Central memory CD8-positive, alpha-beta T cell (primary cell): ENCODE measurements at regions not wholly inside any gene's neighbourhood (a gene's known extent, or its start where the extent isn't known, plus 50 kb on each side); places are given as distances from the start of the nearest gene placed in this dataset.

Source experiments
- ATAC-seq: fragments of 150-1000 bp; cut with Tn5 transposase; replicated peaks from 2 replicates; pipeline ENCODE4 v1.10.0; 2022; ENCODE audit warnings: mild to moderate bottlenecking, moderate FRiP score, moderate number of reproducible peaks; ENCODE audit not compliant: poor library complexity, severe bottlenecking; ENCODE audit errors: extremely low read depth
- DNase-seq, 2 donors: peaks; one replicate each; pipeline ENCODE4 v3.0.0; 2021; ENCODE audit warnings: low spot score in 2 of 2
- H3K27ac Mint-ChIP-seq: one replicate; pipeline ENCODE4 v1.8.0; 2022; ENCODE audit warnings: low read depth, mild to moderate bottlenecking, moderate library complexity, mixed read lengths
- H3K27me3 Mint-ChIP-seq: one replicate; pipeline ENCODE4 v1.8.0; 2022; ENCODE audit warnings: mixed read lengths
- H3K36me3 Mint-ChIP-seq: one replicate; pipeline ENCODE4 v1.8.0; 2022; ENCODE audit warnings: mild to moderate bottlenecking, moderate library complexity, mixed read lengths; ENCODE audit not compliant: insufficient read depth
- H3K4me1 Mint-ChIP-seq: one replicate; pipeline ENCODE4 v1.8.0; 2022; ENCODE audit warnings: mixed read lengths
- H3K4me3 Mint-ChIP-seq: one replicate; pipeline ENCODE4 v1.8.0; 2022; ENCODE audit warnings: mild to moderate bottlenecking, moderate library complexity, mixed read lengths
- H3K9me3 Mint-ChIP-seq: one replicate; pipeline ENCODE4 v1.8.0; 2022; ENCODE audit warnings: mixed read lengths

DNA sequence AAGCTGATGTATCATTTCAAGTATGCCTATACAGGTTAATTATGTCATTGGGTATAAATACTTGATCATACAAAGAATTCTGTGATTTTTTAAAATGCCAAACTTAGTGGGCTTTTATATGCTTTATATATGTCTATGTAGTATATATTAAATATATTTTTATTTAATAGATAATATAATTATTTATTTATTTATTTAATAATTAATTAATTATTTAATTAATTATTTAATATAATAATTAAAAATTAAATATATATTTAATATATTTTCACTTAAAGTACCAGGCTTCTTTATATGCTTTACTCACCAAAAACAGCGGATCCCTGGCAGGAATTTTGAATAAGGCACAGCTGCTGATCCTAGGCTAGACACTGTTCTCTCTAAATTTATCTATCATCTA, 687.0 kb downstream of the VGLL3 start:
- no peak for ATAC-seq
- H3K36me3 Mint-ChIP-seq, result no peaks in the 10 kb centered on the region
- no peak for DNase-seq
- peaks cover 18% of the 10 kb centered on the region for H3K9me3 Mint-ChIP-seq
- no peak overlapping the region for H3K27ac Mint-ChIP-seq
- H3K4me1 Mint-ChIP-seq, result no peaks in the 10 kb centered on the region
- no peak overlapping the region for H3K4me3 Mint-ChIP-seq
- no peaks in the 10 kb centered on the region for H3K27me3 Mint-ChIP-seq

GRCh38 chr3:86282106-86282787, 708.7 kb downstream of the VGLL3 start:
- no peak for ATAC-seq
- H3K9me3 Mint-ChIP-seq, result peaks cover 17% of the 10 kb centered on the region
- DNase-seq, result no peak

GRCh38 chr3:86269364-86270155, 721.4 kb downstream of the VGLL3 start:
- no peak overlapping the region for H3K27ac Mint-ChIP-seq
- no peaks in the 10 kb centered on the region for H3K9me3 Mint-ChIP-seq

More at GRCh38 chr3:86282106-86282787, 708.7 kb downstream of the VGLL3 start:
- Mint-ChIP-seq H3K4me3 (no peak overlapping the region), H3K27ac (no peak overlapping the region), H3K36me3 (no peaks in the 10 kb centered on the region), H3K27me3 (no peaks in the 10 kb centered on the region), H3K4me1 (no peaks in the 10 kb centered on the region)

GRCh38 chr3:86257955-86258641, 732.9 kb downstream of the VGLL3 start:
- H3K4me1 Mint-ChIP-seq, result no peaks in the 10 kb centered on the region

More at GRCh38 chr3:86269364-86270155, 721.4 kb downstream of the VGLL3 start:
- Mint-ChIP-seq H3K4me1 (no peaks in the 10 kb centered on the region), H3K36me3 (no peaks in the 10 kb centered on the region), H3K27me3 (no peaks in the 10 kb centered on the region), H3K4me3 (no peak overlapping the region)
- no peak for DNase-seq
- ATAC-seq, result no peak

DNA sequence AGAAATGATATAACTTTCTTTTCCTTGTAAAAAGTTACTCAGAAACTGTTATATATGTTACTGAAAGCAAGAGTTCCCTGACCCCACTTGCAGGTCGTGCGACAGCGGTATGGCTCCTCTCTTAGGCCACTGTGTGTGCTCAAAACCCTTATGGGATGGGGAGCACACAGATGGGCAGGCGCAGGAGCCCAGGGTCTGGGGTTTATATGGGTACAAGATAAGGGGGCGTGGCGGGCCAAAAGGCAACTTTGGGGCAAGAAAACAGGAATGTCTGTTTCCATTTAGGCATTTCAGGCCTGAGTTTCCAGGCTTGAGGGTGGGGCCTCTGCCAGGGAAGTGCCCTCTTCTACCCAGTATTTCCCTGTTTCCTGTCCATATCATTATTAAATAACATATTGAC, 736.5 kb downstream of the VGLL3 start:
- DNase-seq, result no peak
- no peaks in the 10 kb centered on the region for H3K4me1 Mint-ChIP-seq
- H3K4me3 Mint-ChIP-seq, result no peak overlapping the region
- H3K36me3 Mint-ChIP-seq, result peaks cover 2% of the 10 kb centered on the region
- no peak overlapping the region for H3K27ac Mint-ChIP-seq
- peaks cover 32% of the 10 kb centered on the region for H3K9me3 Mint-ChIP-seq
- no peaks in the 10 kb centered on the region for H3K27me3 Mint-ChIP-seq
- ATAC-seq, result no peak

More at GRCh38 chr3:86257955-86258641, 732.9 kb downstream of the VGLL3 start:
- Mint-ChIP-seq H3K27ac (no peak overlapping the region), H3K27me3 (no peaks in the 10 kb centered on the region), H3K9me3 (peaks cover 24% of the 10 kb centered on the region), H3K4me3 (no peak overlapping the region), H3K36me3 (peaks cover 2% of the 10 kb centered on the region)
- no peak for DNase-seq
- ATAC-seq, result no peak

DNA sequence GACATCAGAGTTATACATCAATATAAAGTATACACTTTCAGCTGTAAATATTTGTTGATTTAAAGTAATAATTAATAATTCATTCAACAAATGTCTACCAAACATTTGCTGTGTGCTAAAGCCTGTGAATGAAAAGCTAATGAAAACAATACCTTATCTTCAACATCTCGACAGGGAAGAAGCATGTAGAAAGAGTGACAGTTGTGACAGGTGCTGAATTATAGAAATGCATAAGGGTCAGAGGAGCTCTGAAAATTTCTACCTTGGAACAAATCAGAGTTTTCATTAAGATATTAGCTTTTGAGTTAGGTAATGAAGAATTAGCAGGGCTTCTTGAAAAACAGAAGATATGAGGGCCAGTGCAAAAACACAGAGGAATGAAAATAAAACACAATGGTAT, 739.2 kb downstream of the VGLL3 start:
- no peak overlapping the region for H3K4me3 Mint-ChIP-seq
- H3K27me3 Mint-ChIP-seq, result no peaks in the 10 kb centered on the region
- peaks cover 26% of the 10 kb centered on the region for H3K9me3 Mint-ChIP-seq
- no peak for DNase-seq
- no peaks in the 10 kb centered on the region for H3K36me3 Mint-ChIP-seq
- ATAC-seq, result no peak
- no peak overlapping the region for H3K27ac Mint-ChIP-seq
- H3K4me1 Mint-ChIP-seq, result no peaks in the 10 kb centered on the region

DNA sequence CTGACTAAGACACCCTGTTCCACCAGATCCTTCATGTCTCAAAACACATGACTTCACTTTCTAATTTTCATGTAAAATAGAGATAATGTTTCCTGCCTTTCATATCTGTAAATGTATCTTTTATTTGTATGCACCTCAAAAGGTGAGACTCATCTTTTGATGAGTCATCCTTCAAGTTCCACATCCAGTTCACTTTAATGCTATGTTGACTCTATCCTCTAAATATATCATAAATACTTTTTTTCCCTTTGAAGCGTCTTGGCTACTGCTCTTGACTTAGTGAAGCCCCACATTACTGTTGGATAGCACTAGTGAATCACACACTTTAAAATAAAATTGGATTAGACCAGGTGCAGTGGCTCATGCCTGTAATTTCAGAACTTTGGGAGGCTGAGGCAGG, 741.1 kb downstream of the VGLL3 start:
- Mint-ChIP-seq H3K4me3 (no peak overlapping the region), H3K36me3 (no peaks in the 10 kb centered on the region), H3K9me3 (peaks cover 19% of the 10 kb centered on the region), H3K27me3 (no peaks in the 10 kb centered on the region), H3K4me1 (no peaks in the 10 kb centered on the region), H3K27ac (no peak overlapping the region)
- DNase-seq, result no peak
- ATAC-seq, result no peak

GRCh38 chr3:86245360-86245759, 745.6 kb downstream of the VGLL3 start:
- Mint-ChIP-seq H3K27ac (no peak overlapping the region), H3K27me3 (no peaks in the 10 kb centered on the region), H3K36me3 (no peaks in the 10 kb centered on the region), H3K4me1 (no peaks in the 10 kb centered on the region), H3K9me3 (peaks cover 5% of the 10 kb centered on the region), H3K4me3 (no peak overlapping the region)
- no peak for DNase-seq
- ATAC-seq, result no peak

- no peak for ATAC-seq
- Mint-ChIP-seq H3K27ac (no peak overlapping the region), H3K4me3 (no peak overlapping the region), H3K4me1 (no peaks in the 10 kb centered on the region), H3K9me3 (peaks cover 5% of the 10 kb centered on the region), H3K36me3 (no peaks in the 10 kb centered on the region), H3K27me3 (no peaks in the 10 kb centered on the region)
- DNase-seq, result no peak
These were observed 746.0 kb downstream of the VGLL3 start for GRCh38 chr3:86244905-86245304.

- DNase-seq (no peak), ATAC-seq (no peak)
- Mint-ChIP-seq H3K27ac (no peak overlapping the region), H3K4me1 (no peaks in the 10 kb centered on the region), H3K36me3 (no peaks in the 10 kb centered on the region), H3K27me3 (no peaks in the 10 kb centered on the region), H3K9me3 (peaks cover 5% of the 10 kb centered on the region), H3K4me3 (no peak overlapping the region)
These were observed 751.0 kb downstream of the VGLL3 start for GRCh38 chr3:86239946-86240345.

DNA sequence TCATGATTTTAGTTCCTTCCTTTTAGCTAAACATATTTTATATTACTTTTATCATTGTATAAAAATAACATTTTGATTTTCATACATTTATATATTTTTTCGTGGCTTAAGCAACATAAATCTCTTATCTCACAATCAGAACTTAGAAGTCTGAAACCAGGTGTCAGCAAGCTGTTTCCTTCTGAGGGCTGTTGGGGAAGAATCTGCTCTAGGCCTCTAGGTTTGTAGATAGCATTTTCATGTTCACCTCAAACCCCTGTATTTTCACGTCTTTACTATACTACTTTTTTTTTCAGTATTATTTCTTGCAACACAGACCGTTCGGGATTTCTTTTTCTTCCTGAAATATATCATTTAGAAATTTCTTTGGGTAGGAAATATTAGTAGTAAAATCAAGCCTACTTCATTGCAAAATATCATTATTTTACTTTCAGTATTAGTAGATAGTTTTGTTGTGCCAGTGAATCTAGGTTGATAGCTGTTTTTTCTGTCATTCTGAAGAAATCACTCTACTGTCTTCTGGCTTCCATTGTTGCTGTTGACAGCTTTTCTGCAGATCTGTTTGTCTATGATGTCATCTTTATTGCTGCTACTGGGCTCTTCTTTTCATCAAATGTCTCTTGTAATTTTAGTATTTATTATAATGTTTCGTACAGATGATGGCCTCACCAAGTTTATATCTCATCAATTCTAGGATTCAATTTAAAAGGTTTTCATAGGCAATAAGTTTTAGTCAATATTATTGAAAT, 756.3 kb downstream of the VGLL3 start:
- Mint-ChIP-seq H3K4me3 (no peak overlapping the region), H3K36me3 (no peaks in the 10 kb centered on the region)
- no peak for ATAC-seq

GRCh38 chr3:86230762-86231161, 760.2 kb downstream of the VGLL3 start:
- no peaks in the 10 kb centered on the region for H3K27me3 Mint-ChIP-seq
- DNase-seq (no peak), ATAC-seq (no peak)
- H3K4me3 Mint-ChIP-seq, result no peak overlapping the region
- no peaks in the 10 kb centered on the region for H3K36me3 Mint-ChIP-seq
- no peaks in the 10 kb centered on the region for H3K4me1 Mint-ChIP-seq
- no peak overlapping the region for H3K27ac Mint-ChIP-seq
- no peaks in the 10 kb centered on the region for H3K9me3 Mint-ChIP-seq

More for the DNA sequence above, 756.3 kb downstream of the VGLL3 start:
- peaks cover 5% of the 10 kb centered on the region for H3K9me3 Mint-ChIP-seq
- H3K4me1 Mint-ChIP-seq, result no peaks in the 10 kb centered on the region
- H3K27me3 Mint-ChIP-seq, result no peaks in the 10 kb centered on the region
- no peak overlapping the region for H3K27ac Mint-ChIP-seq
- no peak for DNase-seq
